GM23338 (cell line): ENCODE measurements at regions not wholly inside any gene's neighbourhood (a gene's known extent, or its start where the extent isn't known, plus 50 kb on each side); places are given as distances from the start of the nearest gene placed in this dataset.

Source experiments
- ATAC-seq: fragments of 200-7000 bp; cut with Tn5 transposase; 3 replicates; pipeline ENCODE4 v1.9.1; 2020
- DNase-seq: peaks from one replicate; pipeline ENCODE4 v3.0.0-alpha.2; 2015; ENCODE audit warnings: low spot score
- H2AFZ ChIP-seq: fragments of 200-600 bp; sonication (generic); 2 replicates; pipeline ENCODE4 v1.8.0; 2016; ENCODE audit warnings: antibody characterized with exemption, mild to moderate bottlenecking, moderate library complexity
- H3F3A ChIP-seq: fragments of 200-600 bp; sonication (generic); replicated peaks from 2 replicates; pipeline ENCODE4 v1.8.0; 2017; ENCODE audit warnings: antibody characterized with exemption, mixed run types, low read depth
- H3K27ac ChIP-seq: fragments of 200-600 bp; sonication (generic); 2 replicates; pipeline ENCODE4 v1.6.1; 2016; ENCODE audit warnings: low read depth
- H3K27me3 ChIP-seq: fragments of 200-600 bp; sonication (generic); 2 replicates; pipeline ENCODE4 v1.8.0; 2016; ENCODE audit warnings: mild to moderate bottlenecking, mixed run types, moderate library complexity; ENCODE audit not compliant: insufficient read depth
- H3K36me3 ChIP-seq: fragments of 200-600 bp; sonication (generic); 2 replicates; pipeline ENCODE4 v1.8.0; 2016; ENCODE audit warnings: mild to moderate bottlenecking; ENCODE audit not compliant: insufficient read depth
- H3K4me1 ChIP-seq: fragments of 200-600 bp; sonication (generic); 2 replicates; pipeline ENCODE4 v1.8.0; 2016; ENCODE audit warnings: mild to moderate bottlenecking, moderate library complexity; ENCODE audit not compliant: insufficient read depth
- H3K4me2 ChIP-seq: fragments of 200-600 bp; sonication (generic); 2 replicates; pipeline ENCODE4 v1.7.1; 2017; ENCODE audit warnings: mixed run types
- H3K4me3 ChIP-seq: fragments of 200-600 bp; sonication (generic); 2 replicates; pipeline ENCODE4 v1.6.1; 2016; ENCODE audit warnings: mixed run types
- H3K79me2 ChIP-seq: fragments of 200-600 bp; sonication (generic); replicated peaks from 2 replicates; pipeline ENCODE4 v1.8.0; 2017; ENCODE audit warnings: mild to moderate bottlenecking; ENCODE audit not compliant: insufficient read depth
- H3K9me2 ChIP-seq: fragments of 200-600 bp; sonication (generic); 2 replicates; pipeline ENCODE4 v1.8.0; 2017; ENCODE audit not compliant: insufficient read depth
- H4K20me1 ChIP-seq: fragments of 200-600 bp; sonication (generic); replicated peaks from 2 replicates; pipeline ENCODE4 v1.8.0; 2017; ENCODE audit warnings: mild to moderate bottlenecking; ENCODE audit not compliant: insufficient read depth
- H3K27ac Mint-ChIP-seq: 2 replicates; pipeline ENCODE4 v1.8.0; 2020; ENCODE audit warnings: inconsistent platforms, mild to moderate bottlenecking, moderate library complexity, mixed read lengths
- H3K27me3 Mint-ChIP-seq: 3 replicates; pipeline ENCODE4 v1.8.0; 2022; ENCODE audit warnings: low read depth, mild to moderate bottlenecking, moderate library complexity, mixed read lengths, inconsistent platforms; ENCODE audit not compliant: insufficient read depth, poor library complexity
- H3K36me3 Mint-ChIP-seq: 3 replicates; pipeline ENCODE4 v1.8.0; 2021; ENCODE audit warnings: low read depth, mild to moderate bottlenecking, inconsistent platforms, moderate library complexity, mixed read lengths
- H3K4me1 Mint-ChIP-seq: 3 replicates; pipeline ENCODE4 v1.8.0; 2020; ENCODE audit warnings: mild to moderate bottlenecking, inconsistent platforms, mixed read lengths
- H3K4me3 Mint-ChIP-seq: 3 replicates; pipeline ENCODE4 v1.8.0; 2021; ENCODE audit warnings: moderate library complexity, mild to moderate bottlenecking, inconsistent platforms, mixed read lengths
- H3K9me3 Mint-ChIP-seq: 3 replicates; pipeline ENCODE4 v1.8.0; 2020; ENCODE audit warnings: moderate library complexity, mild to moderate bottlenecking, inconsistent platforms, mixed read lengths
- EZH2 ChIP-seq: fragments of 200-600 bp; sonication (generic); IDR thresholded peaks from one replicate; pipeline ENCODE4 v1.8.0; 2017; ENCODE audit warnings: antibody characterized with exemption, mild to moderate bottlenecking, low read depth; ENCODE audit not compliant: unreplicated experiment
- EZH2phosphoT487 ChIP-seq: fragments of 200-600 bp; sonication (generic); IDR thresholded peaks from one replicate; pipeline ENCODE4 v1.8.1; 2018; ENCODE audit warnings: antibody characterized with exemption; ENCODE audit not compliant: unreplicated experiment
- STAT1 ChIP-seq: IDR thresholded peaks from one replicate; pipeline ENCODE4 v1.6.1; 2016; ENCODE audit warnings: antibody characterized with exemption; ENCODE audit not compliant: unreplicated experiment
- TF ChIP-seq, protein P1 (sequence below): fragments of 250-450 bp; sonication (Bioruptor Pico); IDR thresholded peaks from 2 replicates; pipeline ENCODE4 v1.5.0; 2020; ENCODE audit warnings: mild to moderate bottlenecking, moderate library complexity
- TF ChIP-seq, protein P2 (sequence below): IDR thresholded peaks from 2 replicates; pipeline ENCODE4 v1.6.1; 2016; ENCODE audit warnings: antibody characterized with exemption
- TF ChIP-seq, protein P3 (sequence below): IDR thresholded peaks from one replicate; pipeline ENCODE4 v1.6.1; 2018; ENCODE audit warnings: antibody characterized with exemption; ENCODE audit not compliant: unreplicated experiment

DNA sequence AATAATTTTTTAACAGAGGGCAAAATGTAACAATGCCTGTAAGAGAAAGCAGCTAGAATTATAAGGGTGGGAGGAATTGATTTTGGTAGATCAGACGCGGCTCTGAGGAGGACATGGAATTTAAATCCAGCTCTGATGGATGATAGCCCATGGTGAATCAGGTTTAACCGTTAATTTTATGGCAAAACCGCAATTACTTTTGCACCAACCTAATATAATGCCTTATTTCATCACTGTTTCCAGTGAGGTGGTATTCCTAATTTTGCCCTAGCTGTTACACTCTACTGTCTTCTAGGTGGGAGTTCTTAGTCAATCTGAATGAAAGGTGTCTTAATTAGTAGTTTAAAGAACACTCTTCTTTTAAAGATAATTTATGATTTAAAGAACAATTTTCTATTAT lies 198.3 kb upstream of the SMLR1 start (continued):
- TF ChIP-seq, protein P1, sequence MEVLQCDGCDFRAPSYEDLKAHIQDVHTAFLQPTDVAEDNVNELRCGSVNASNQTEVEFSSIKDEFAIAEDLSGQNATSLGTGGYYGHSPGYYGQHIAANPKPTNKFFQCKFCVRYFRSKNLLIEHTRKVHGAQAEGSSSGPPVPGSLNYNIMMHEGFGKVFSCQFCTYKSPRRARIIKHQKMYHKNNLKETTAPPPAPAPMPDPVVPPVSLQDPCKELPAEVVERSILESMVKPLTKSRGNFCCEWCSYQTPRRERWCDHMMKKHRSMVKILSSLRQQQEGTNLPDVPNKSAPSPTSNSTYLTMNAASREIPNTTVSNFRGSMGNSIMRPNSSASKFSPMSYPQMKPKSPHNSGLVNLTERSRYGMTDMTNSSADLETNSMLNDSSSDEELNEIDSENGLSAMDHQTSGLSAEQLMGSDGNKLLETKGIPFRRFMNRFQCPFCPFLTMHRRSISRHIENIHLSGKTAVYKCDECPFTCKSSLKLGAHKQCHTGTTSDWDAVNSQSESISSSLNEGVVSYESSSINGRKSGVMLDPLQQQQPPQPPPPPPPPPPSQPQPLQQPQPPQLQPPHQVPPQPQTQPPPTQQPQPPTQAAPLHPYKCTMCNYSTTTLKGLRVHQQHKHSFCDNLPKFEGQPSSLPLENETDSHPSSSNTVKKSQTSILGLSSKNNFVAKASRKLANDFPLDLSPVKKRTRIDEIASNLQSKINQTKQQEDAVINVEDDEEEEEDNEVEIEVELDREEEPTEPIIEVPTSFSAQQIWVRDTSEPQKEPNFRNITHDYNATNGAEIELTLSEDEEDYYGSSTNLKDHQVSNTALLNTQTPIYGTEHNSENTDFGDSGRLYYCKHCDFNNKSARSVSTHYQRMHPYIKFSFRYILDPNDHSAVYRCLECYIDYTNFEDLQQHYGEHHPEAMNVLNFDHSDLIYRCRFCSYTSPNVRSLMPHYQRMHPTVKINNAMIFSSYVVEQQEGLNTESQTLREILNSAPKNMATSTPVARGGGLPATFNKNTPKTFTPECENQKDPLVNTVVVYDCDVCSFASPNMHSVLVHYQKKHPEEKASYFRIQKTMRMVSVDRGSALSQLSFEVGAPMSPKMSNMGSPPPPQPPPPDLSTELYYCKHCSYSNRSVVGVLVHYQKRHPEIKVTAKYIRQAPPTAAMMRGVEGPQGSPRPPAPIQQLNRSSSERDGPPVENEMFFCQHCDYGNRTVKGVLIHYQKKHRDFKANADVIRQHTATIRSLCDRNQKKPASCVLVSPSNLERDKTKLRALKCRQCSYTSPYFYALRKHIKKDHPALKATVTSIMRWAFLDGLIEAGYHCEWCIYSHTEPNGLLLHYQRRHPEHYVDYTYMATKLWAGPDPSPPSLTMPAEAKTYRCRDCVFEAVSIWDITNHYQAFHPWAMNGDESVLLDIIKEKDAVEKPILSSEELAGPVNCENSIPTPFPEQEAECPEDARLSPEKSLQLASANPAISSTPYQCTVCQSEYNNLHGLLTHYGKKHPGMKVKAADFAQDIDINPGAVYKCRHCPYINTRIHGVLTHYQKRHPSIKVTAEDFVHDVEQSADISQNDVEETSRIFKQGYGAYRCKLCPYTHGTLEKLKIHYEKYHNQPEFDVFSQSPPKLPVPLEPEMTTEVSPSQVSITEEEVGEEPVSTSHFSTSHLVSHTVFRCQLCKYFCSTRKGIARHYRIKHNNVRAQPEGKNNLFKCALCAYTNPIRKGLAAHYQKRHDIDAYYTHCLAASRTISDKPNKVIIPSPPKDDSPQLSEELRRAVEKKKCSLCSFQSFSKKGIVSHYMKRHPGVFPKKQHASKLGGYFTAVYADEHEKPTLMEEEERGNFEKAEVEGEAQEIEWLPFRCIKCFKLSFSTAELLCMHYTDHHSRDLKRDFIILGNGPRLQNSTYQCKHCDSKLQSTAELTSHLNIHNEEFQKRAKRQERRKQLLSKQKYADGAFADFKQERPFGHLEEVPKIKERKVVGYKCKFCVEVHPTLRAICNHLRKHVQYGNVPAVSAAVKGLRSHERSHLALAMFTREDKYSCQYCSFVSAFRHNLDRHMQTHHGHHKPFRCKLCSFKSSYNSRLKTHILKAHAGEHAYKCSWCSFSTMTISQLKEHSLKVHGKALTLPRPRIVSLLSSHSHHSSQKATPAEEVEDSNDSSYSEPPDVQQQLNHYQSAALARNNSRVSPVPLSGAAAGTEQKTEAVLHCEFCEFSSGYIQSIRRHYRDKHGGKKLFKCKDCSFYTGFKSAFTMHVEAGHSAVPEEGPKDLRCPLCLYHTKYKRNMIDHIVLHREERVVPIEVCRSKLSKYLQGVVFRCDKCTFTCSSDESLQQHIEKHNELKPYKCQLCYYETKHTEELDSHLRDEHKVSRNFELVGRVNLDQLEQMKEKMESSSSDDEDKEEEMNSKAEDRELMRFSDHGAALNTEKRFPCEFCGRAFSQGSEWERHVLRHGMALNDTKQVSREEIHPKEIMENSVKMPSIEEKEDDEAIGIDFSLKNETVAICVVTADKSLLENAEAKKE, result no peak
- TF ChIP-seq EZH2 (no peak), EZH2phosphoT487 (no peak)
- TF ChIP-seq, protein P2, sequence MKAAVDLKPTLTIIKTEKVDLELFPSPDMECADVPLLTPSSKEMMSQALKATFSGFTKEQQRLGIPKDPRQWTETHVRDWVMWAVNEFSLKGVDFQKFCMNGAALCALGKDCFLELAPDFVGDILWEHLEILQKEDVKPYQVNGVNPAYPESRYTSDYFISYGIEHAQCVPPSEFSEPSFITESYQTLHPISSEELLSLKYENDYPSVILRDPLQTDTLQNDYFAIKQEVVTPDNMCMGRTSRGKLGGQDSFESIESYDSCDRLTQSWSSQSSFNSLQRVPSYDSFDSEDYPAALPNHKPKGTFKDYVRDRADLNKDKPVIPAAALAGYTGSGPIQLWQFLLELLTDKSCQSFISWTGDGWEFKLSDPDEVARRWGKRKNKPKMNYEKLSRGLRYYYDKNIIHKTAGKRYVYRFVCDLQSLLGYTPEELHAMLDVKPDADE, result no peak

DNA sequence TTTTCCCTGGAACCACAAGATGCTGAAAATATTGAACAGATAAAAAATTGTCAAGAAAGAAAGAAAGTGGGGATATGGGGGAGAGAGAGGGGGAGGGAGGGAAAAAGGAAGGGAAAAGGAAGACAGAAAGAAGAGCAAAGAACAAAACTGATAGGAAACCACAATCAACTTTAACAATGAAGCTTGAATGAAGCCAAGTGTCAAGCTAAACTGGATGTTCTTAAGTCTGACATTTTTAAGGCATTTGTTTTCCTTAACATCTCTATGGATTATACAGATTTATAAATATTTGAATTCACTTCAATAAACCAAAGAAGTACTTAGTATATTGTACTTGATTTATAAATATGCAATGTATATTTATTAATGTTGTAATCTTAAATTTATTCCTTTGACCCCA lies 197.6 kb upstream of the SMLR1 start:
- H3K4me1 Mint-ChIP-seq, result peaks cover 19% of the 10 kb centered on the region; the same call in 2 of the 3 replicates
- H3K36me3 Mint-ChIP-seq, result no peaks in the 10 kb centered on the region; the same call in 2 of the 3 replicates
- H3K27ac Mint-ChIP-seq, result no peak overlapping the region
- Histone ChIP-seq H3K4me2 (no peak overlapping the region), H3K79me2 (no peaks in the 10 kb centered on the region), H4K20me1 (no peaks in the 10 kb centered on the region), H3K27ac (no peak overlapping the region), H2AFZ (no peak overlapping the region), H3K4me1 (peaks cover 4% of the 10 kb centered on the region; the same call in 1 of the 2 replicates), H3K36me3 (no peaks in the 10 kb centered on the region), H3F3A (no peaks in the 10 kb centered on the region), H3K27me3 (no peaks in the 10 kb centered on the region), H3K9me2 (no peaks in the 10 kb centered on the region), H3K4me3 (no peak overlapping the region)
- ATAC-seq (no peak), DNase-seq (no peak)
- no peaks in the 10 kb centered on the region; the same call in 2 of the 3 replicates for H3K9me3 Mint-ChIP-seq
- no peaks in the 10 kb centered on the region for H3K27me3 Mint-ChIP-seq
- H3K4me3 Mint-ChIP-seq, result no peak overlapping the region
- TF ChIP-seq, protein P2, result no peak
- TF ChIP-seq, protein P3, sequence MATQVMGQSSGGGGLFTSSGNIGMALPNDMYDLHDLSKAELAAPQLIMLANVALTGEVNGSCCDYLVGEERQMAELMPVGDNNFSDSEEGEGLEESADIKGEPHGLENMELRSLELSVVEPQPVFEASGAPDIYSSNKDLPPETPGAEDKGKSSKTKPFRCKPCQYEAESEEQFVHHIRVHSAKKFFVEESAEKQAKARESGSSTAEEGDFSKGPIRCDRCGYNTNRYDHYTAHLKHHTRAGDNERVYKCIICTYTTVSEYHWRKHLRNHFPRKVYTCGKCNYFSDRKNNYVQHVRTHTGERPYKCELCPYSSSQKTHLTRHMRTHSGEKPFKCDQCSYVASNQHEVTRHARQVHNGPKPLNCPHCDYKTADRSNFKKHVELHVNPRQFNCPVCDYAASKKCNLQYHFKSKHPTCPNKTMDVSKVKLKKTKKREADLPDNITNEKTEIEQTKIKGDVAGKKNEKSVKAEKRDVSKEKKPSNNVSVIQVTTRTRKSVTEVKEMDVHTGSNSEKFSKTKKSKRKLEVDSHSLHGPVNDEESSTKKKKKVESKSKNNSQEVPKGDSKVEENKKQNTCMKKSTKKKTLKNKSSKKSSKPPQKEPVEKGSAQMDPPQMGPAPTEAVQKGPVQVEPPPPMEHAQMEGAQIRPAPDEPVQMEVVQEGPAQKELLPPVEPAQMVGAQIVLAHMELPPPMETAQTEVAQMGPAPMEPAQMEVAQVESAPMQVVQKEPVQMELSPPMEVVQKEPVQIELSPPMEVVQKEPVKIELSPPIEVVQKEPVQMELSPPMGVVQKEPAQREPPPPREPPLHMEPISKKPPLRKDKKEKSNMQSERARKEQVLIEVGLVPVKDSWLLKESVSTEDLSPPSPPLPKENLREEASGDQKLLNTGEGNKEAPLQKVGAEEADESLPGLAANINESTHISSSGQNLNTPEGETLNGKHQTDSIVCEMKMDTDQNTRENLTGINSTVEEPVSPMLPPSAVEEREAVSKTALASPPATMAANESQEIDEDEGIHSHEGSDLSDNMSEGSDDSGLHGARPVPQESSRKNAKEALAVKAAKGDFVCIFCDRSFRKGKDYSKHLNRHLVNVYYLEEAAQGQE, result no peak
- TF ChIP-seq STAT1, result no peak
